UCSD-AML1 (cell line): ENCODE measurements at regions not wholly inside any gene's neighbourhood (a gene's known extent, or its start where the extent isn't known, plus 50 kb on each side); places are given as distances from the start of the nearest gene placed in this dataset.

Experiments used
- DNase-seq: peaks from one replicate; lab custom pipeline; 2025; ENCODE audit not compliant: unreplicated experiment; lab: John Stamatoyannopoulos, UW

GRCh38 chr5:166493612-166494011 lies 1797.8 kb upstream of the WWC1 start:
- no peak for DNase-seq

- DNase-seq = no peak
These were observed 1793.8 kb upstream of the WWC1 start for GRCh38 chr5:166497496-166498104.

- DNase-seq = no peak
These were observed 1791.8 kb upstream of the WWC1 start for GRCh38 chr5:166499447-166500240.

- DNase-seq = no peak
These were observed 1787.9 kb upstream of the WWC1 start for GRCh38 chr5:166503506-166503905.

GRCh38 chr5:166505067-166505466 lies 1786.4 kb upstream of the WWC1 start:
- no peak for DNase-seq

GRCh38 chr5:166505544-166505943 lies 1785.9 kb upstream of the WWC1 start:
- no peak for DNase-seq

GRCh38 chr5:166507810-166508425 lies 1783.5 kb upstream of the WWC1 start:
- DNase-seq = no peak

GRCh38 chr5:166509085-166509484 lies 1782.4 kb upstream of the WWC1 start:
- DNase-seq = no peak

- no peak for DNase-seq
These were observed 1773.5 kb upstream of the WWC1 start for GRCh38 chr5:166517976-166518375.

GRCh38 chr5:166523206-166523605 lies 1768.2 kb upstream of the WWC1 start:
- DNase-seq = no peak

- no peak for DNase-seq
These were observed 1762.2 kb upstream of the WWC1 start for GRCh38 chr5:166529200-166529599.

- no peak for DNase-seq
These were observed 1758.8 kb upstream of the WWC1 start for GRCh38 chr5:166532456-166533220.

GRCh38 chr5:166535641-166536040 lies 1755.8 kb upstream of the WWC1 start:
- no peak for DNase-seq

- no peak for DNase-seq
These were observed 1751.3 kb upstream of the WWC1 start for GRCh38 chr5:166540156-166540555.

GRCh38 chr5:166551384-166551783 lies 1740.1 kb upstream of the WWC1 start:
- no peak for DNase-seq

GRCh38 chr5:166553778-166554177 lies 1737.7 kb upstream of the WWC1 start:
- no peak for DNase-seq

- DNase-seq = no peak
These were observed 1729.7 kb upstream of the WWC1 start for GRCh38 chr5:166561759-166562158.

- DNase-seq = no peak
These were observed 1729.2 kb upstream of the WWC1 start for GRCh38 chr5:166562246-166562645.

- no peak for DNase-seq
These were observed 1724.7 kb upstream of the WWC1 start for GRCh38 chr5:166566725-166567124.

- DNase-seq = no peak
These were observed 1720.6 kb upstream of the WWC1 start for GRCh38 chr5:166570865-166571264.

- DNase-seq = no peak
These were observed 1719.8 kb upstream of the WWC1 start for GRCh38 chr5:166571668-166572067.

- no peak for DNase-seq
These were observed 1715.1 kb upstream of the WWC1 start for GRCh38 chr5:166576323-166576722.
